NT2/D1 (cell line): ENCODE measurements at regions not wholly inside any gene's neighbourhood (a gene's known extent, or its start where the extent isn't known, plus 50 kb on each side); places are given as distances from the start of the nearest gene placed in this dataset.

Source experiments
- SUZ12 ChIP-seq: IDR thresholded peaks from 2 replicates; pipeline ENCODE4 v1.6.1; 2011; ENCODE audit not compliant: insufficient read length, insufficient read depth; ENCODE audit errors: extremely low read depth
- YY1 ChIP-seq: IDR thresholded peaks from 2 replicates; pipeline ENCODE4 v1.6.1; 2011; ENCODE audit not compliant: insufficient read length, insufficient read depth
- ZNF274 ChIP-seq: IDR thresholded peaks from 2 replicates; pipeline ENCODE4 v1.6.1; 2011; ENCODE audit warnings: mild to moderate bottlenecking, low read depth, low read length

DNA sequence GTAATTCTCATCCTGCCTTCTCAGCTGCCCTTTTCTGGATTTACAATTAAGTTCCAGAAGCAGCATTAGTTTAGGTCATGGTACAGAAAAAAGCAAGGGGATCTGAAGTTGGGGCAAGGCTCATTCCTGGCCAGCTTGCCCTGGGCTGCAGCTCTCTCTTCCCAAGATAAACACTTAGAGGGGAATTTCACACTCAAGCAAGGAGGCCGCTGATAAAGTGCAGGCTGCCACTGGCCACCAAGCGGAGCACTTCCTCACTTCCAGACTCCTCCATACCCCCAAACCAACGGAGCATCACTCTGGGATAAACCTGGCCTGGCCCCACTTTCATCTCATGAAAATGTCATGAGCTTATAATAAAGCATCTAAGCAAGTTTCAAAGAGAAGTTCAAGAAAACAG is 445.5 kb upstream of the MKI67 start:
- no peak for TF ChIP-seq SUZ12
- no peak for TF ChIP-seq ZNF274
- no peak for TF ChIP-seq YY1
